Retinal pigment epithelial cell (primary cell): ENCODE measurements at regions not wholly inside any gene's neighbourhood (a gene's known extent, or its start where the extent isn't known, plus 50 kb on each side); places are given as distances from the start of the nearest gene placed in this dataset.
"Not testable (repeated sequence)": the region's sequence is repeated elsewhere in the genome, so short reads cannot be mapped to it uniquely, and the experiment has no call there.

Experiments
- DNase-seq: peaks from one replicate; pipeline ENCODE4 v3.0.0-alpha.2; 2010; ENCODE audit warnings: low read depth
- H3K4me3 ChIP-seq: 2 replicates; pipeline ENCODE4 v1.5.1; 2011; ENCODE audit warnings: mild to moderate bottlenecking, low read length, control low read depth, moderate library complexity
- TF ChIP-seq, protein P1 (sequence below): conservative IDR thresholded peaks from 2 replicates; pipeline ENCODE4 v1.5.1; 2011; ENCODE audit warnings: low read depth, low read length, control low read depth, inconsistent platforms

DNA sequence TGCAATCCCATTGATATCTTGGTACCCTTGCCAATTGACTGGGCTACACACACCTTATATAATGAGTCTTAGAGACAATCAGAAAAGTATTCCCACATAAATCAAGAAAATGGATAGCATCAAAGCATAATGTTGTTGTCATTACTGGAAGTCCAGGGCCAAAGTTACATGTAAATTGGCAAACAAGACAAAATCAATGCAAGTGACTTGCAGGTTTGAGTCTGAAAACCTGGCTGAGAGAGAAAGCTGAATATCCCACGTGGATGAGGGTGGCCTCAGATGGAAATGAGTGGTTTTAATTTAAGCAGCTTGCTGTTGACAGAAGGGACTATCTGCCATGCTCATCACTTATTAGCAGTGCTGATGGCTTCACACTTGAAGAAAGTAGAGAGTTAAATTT is 324.0 kb upstream of the MON1B start:
- TF ChIP-seq, protein P1, sequence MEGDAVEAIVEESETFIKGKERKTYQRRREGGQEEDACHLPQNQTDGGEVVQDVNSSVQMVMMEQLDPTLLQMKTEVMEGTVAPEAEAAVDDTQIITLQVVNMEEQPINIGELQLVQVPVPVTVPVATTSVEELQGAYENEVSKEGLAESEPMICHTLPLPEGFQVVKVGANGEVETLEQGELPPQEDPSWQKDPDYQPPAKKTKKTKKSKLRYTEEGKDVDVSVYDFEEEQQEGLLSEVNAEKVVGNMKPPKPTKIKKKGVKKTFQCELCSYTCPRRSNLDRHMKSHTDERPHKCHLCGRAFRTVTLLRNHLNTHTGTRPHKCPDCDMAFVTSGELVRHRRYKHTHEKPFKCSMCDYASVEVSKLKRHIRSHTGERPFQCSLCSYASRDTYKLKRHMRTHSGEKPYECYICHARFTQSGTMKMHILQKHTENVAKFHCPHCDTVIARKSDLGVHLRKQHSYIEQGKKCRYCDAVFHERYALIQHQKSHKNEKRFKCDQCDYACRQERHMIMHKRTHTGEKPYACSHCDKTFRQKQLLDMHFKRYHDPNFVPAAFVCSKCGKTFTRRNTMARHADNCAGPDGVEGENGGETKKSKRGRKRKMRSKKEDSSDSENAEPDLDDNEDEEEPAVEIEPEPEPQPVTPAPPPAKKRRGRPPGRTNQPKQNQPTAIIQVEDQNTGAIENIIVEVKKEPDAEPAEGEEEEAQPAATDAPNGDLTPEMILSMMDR, result no peak
- DNase-seq, result no peak
- H3K4me3 ChIP-seq, result no peak overlapping the region

DNA sequence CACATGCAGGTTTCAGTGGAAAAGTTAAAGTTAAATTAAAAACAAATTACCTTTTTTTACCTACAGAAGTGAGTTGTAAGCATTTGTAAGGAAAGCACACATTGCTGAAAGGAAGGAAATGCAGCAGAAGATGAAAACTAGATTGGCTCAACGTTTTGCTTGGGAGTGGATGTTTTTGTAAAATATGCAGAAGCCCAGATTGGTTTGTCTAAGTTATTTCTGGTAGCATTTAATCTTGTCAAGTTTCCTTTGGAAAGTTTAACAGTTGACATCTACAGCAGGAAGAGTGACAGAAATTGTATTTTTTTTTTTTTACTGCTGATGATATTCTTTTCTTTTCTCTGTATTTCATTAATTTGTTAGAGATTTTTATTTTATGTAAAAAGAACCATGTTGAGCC is 315.1 kb upstream of the MON1B start:
- H3K4me3 ChIP-seq, result no peak overlapping the region
- TF ChIP-seq, protein P1, result no peak
- DNase-seq, result no peak

DNA sequence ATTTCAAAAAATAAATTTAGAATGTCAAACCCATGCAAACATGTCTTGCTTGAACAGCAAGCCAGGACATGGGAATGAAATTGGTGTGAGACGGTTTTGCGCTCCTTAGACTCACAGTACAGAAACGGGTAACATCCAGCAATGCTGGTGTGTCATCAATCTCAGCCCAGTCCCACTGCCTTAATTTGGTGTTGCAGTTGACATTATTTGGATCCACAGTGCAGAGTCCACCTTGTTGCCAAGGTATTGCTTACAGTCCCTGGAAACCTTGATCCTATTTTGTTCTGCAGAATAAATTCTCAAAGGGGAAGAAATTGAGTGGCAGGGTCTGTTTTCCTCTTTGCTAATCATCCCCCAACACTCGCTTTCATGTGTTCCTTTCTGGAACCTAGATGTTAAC is 311.6 kb upstream of the MON1B start:
- TF ChIP-seq, protein P1, result no peak
- no peak overlapping the region for H3K4me3 ChIP-seq
- DNase-seq, result no peak

DNA sequence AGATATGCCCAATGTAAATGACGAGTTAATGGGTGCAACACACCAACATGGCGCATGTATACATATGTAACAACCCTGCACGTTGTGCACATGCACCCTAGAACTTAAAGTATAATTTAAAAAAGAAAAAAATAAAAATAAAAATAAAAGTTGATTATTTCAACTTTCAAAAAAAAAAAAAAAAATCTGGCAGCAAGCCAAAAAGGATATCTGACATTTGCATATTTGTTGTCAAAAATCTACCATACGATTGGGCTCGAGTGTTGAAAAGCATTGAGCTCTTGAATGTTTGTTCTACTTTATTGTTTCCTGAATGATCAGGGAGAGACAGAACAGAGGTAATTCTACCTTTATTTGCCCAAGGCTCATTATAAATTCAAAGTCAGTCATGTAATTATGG is 310.5 kb upstream of the MON1B start:
- DNase-seq, H3K4me3 ChIP-seq: not testable (repeated sequence)

DNA sequence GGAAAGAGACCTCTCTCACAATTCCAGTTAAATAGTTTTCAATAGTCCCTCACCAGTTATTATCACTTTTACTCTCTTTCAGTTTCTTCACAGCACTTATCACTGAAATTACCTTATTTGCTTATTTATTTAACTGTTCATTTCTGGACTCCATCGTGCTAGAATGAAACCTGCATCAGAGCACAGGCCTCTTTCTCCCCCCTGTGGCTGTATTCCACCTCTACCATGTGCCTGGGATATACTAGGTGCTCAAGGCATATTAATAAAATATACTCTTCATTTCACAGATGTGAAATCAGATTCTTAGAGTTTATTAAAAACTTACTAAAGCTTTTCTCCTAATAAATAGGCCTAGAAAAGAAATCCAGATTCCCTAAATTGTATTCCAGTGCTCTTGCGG is 308.9 kb upstream of the MON1B start:
- TF ChIP-seq, protein P1, result no peak
- no peak overlapping the region for H3K4me3 ChIP-seq
- DNase-seq, result no peak

DNA sequence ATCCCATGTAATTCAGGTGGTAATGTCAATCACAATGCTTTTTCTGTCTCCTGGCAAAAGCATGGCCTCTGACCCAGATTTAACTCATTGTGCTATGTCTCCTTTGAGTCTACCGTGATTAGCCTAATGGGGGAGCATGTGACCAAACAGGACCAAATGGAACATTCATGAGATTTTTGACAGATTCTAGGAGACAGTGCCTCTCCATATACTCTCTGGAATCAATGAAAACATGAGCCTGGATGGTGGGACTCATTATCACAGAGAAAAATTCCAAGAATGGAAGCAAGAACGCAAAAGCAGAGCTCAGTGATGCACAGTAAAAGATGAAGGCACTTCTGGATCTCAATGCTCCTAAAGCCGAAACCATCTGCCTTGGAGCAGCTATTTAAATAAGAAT is 307.9 kb upstream of the MON1B start:
- H3K4me3 ChIP-seq, result no peak overlapping the region
- TF ChIP-seq, protein P1, result no peak
- no peak for DNase-seq

DNA sequence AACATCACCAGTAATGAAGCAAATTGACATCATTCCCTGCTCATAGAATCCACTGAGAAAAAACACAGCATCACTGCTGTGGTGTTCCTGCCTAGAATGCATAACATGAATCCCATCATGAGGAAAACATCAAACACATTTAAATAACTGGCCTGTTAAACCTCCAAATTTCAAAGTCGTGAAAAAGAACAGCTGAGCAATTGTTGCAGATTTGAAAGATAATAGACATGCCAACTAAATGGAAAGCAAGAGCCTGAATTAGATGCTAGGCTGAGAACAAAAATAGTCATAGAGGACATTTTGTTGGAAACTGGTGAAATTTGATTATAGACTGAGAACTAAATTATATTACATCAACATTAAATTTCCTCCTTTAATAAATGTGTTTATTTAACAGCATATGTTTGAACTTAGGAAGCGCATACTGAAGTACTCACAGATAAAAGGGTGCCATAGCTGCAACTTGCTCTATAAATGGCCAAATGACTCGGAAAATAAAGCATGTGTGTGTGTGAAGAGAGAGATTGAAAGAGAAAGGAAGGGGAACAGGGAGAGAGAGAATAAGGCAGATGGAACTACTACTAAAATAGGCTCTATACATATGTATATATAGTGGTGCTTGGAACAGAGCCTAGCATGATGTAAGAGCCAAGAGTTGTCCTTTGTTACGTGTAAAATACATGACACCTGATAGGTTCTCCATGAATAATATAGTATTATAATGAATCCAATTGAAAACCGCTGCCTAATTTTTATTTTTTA is 305.0 kb upstream of the MON1B start:
- no peak overlapping the region for H3K4me3 ChIP-seq
- TF ChIP-seq, protein P1, result no peak
- no peak for DNase-seq
